Fibroblast of gingiva (primary cell): ENCODE measurements at regions not wholly inside any gene's neighbourhood (a gene's known extent, or its start where the extent isn't known, plus 50 kb on each side); places are given as distances from the start of the nearest gene placed in this dataset.

Source experiments
- DNase-seq: peaks from one replicate; pipeline ENCODE4 v3.0.0-alpha.2; 2011; ENCODE audit warnings: low read depth

DNA sequence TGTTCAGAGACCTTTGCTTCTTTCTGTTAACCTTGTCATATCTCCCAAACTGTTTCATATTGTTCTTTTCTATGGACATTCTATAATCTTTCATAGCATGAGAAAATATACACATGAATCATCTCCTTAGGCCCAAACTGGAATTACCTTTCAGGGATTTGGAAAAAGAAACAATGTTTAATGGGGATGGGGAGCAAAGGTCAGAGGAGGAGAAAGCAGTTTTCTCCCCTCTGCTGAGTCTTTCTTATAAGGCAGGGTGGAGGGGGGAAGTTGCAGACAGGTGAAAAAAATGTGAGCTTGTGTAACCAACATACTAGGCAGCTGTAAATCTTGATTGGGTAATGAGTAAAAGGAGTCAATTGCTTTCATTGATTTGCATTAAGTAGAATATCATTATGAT is 164.1 kb downstream of the BRINP2 start:
- DNase-seq, result no peak

DNA sequence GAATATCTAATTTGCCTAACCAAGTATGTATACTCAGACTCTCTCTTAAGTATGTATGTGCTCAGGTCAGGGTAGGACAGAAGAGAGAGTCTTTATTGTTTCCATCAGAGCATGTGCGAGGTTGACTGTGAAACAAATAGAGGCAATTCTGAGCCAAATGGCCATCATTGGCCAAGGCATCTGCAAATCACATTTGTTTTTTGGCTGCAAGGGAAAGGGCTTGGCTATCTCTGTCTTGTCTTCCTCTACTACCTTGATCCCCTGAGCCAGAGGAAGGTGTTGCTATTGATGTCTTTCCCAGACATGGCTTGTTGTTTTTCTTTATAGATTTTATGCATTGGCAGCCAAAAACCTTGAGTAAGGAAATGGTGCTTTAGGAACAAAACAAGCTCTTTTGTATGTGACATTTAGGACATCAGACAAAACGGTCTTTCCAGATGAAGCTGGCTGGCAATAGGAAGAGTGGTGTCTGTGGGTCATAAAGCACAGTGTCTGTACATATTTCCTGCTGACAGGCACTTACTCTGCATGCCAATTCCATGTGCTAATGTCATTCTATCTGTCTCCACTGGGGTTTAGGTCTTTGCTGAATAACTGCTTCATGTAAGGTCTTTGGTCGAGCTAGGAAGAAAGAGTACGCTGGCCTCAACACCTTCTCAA is 163.3 kb downstream of the BRINP2 start:
- no peak for DNase-seq
